Tibial artery (tissue), 4 donors: ENCODE measurements at regions not wholly inside any gene's neighbourhood (a gene's known extent, or its start where the extent isn't known, plus 50 kb on each side); places are given as distances from the start of the nearest gene placed in this dataset.

Experiments used
- DNase-seq, 2 donors: peaks; one replicate each; pipeline ENCODE4 v3.0.0-alpha.2; 2019
- H3K27ac ChIP-seq, 2 donors: fragments of 200-600 bp; sonication (generic) in 1 of 2; 1 replicate in 1 of 2; 2 replicates in 1 of 2; pipeline ENCODE4 v1.5.1; 2018 to 2019; ENCODE audit warnings: mild to moderate bottlenecking in 1 of 2
- H3K27me3 ChIP-seq, 2 donors: fragments of 200-600 bp; sonication (generic) in 1 of 2; one replicate each; pipeline versions ENCODE4 v1.5.1 to v1.6.0; 2016 to 2019
- H3K36me3 ChIP-seq, 3 donors: fragments of 200-600 bp; sonication (generic) in 2 of 3; one replicate each; pipeline ENCODE4 v1.5.1; 2016 to 2019; ENCODE audit warnings: mild to moderate bottlenecking in 2 of 3
- H3K4me1 ChIP-seq, 4 donors: fragments of 200-600 bp; sonication (generic) in 2 of 4; 1 replicate in 3 of 4; 2 replicates in 1 of 4; pipeline ENCODE4 v1.5.1; 2016 to 2019
- H3K4me3 ChIP-seq, 2 donors: fragments of 200-600 bp; sonication (generic) in 1 of 2; 1 replicate in 1 of 2; 2 replicates in 1 of 2; pipeline ENCODE4 v1.5.1; 2018 to 2019; ENCODE audit warnings: mild to moderate bottlenecking in 2 of 2
- H3K9me3 ChIP-seq, 3 donors: fragments of 200-600 bp; sonication (generic) in 1 of 3; one replicate each; pipeline ENCODE4 v1.5.1; 2016 to 2019
- intact Hi-C: fragments of 100-400 bp; cut with DNase I; formaldehyde crosslinking; loops from one replicate; pipeline ENCODE4 v1.15.0; 2023; ENCODE audit warnings: low total_unique reads
- TF ChIP-seq, protein P1 (sequence below), 2 experiments: fragments of 200-600 bp in 1 of 2; fragments of 450-650 bp in 1 of 2; IDR thresholded peaks; one replicate each; pipeline ENCODE4 v1.5.1; 2017 to 2019; ENCODE audit warnings: antibody characterized with exemption in 2 of 2, mild to moderate bottlenecking in 1 of 2, moderate library complexity in 1 of 2

DNA sequence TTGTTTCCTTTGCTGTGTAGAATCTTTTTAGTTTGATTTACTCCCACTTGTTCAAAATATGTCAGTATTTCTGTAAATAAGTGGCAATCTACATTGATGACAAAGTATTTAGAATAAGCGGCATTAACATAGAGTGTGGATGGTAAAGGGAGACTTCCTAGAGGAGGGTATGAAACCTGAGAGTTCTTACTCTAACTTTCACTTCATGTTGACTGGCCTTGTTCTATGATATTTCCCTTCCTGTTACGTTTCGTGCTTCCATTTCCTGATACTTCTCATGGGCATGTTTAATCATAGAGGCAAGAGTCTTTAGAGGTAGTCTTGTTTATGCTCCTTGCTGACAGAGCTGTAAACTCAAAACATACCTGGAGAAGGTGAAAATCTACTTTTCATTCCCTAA lies 408.9 kb downstream of the GLUD2 start:
- no peak for DNase-seq
- Histone ChIP-seq H3K4me1 (no peaks in the 10 kb centered on the region), H3K27me3 (no peaks in the 10 kb centered on the region), H3K27ac (no peak overlapping the region), H3K4me3 (no peak overlapping the region), H3K36me3 (no peaks in the 10 kb centered on the region), H3K9me3 (no peaks in the 10 kb centered on the region)
- TF ChIP-seq, protein P1, sequence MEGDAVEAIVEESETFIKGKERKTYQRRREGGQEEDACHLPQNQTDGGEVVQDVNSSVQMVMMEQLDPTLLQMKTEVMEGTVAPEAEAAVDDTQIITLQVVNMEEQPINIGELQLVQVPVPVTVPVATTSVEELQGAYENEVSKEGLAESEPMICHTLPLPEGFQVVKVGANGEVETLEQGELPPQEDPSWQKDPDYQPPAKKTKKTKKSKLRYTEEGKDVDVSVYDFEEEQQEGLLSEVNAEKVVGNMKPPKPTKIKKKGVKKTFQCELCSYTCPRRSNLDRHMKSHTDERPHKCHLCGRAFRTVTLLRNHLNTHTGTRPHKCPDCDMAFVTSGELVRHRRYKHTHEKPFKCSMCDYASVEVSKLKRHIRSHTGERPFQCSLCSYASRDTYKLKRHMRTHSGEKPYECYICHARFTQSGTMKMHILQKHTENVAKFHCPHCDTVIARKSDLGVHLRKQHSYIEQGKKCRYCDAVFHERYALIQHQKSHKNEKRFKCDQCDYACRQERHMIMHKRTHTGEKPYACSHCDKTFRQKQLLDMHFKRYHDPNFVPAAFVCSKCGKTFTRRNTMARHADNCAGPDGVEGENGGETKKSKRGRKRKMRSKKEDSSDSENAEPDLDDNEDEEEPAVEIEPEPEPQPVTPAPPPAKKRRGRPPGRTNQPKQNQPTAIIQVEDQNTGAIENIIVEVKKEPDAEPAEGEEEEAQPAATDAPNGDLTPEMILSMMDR (IDR thresholded peaks at IDR 0.05): no peak
- intact Hi-C loops: no loop called here

DNA sequence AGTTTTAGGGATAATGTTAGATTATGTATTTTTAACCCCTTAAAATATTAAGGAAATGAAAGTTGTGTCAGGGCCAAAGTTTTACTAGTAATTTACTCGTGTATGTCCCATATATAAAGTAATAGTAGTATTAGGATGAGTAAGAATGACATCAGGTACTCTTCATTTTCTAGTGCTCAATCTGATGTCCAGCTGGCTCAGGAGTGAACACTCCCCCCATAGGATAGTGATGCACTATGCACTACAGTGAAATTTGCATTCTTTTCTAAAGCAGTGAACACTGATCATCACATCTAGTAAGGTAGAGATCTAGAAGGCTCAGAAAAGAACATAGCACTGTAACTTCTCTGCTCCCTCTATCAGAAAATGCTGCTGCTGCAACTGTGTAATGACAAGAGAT lies 409.7 kb downstream of the GLUD2 start:
- intact Hi-C loops: no loop called here
- Histone ChIP-seq H3K9me3 (no peaks in the 10 kb centered on the region), H3K4me1 (no peaks in the 10 kb centered on the region), H3K27me3 (no peaks in the 10 kb centered on the region), H3K36me3 (no peaks in the 10 kb centered on the region), H3K27ac (no peak overlapping the region), H3K4me3 (no peak overlapping the region)
- TF ChIP-seq, protein P1 (IDR thresholded peaks at IDR 0.05): no peak
- no peak for DNase-seq

DNA sequence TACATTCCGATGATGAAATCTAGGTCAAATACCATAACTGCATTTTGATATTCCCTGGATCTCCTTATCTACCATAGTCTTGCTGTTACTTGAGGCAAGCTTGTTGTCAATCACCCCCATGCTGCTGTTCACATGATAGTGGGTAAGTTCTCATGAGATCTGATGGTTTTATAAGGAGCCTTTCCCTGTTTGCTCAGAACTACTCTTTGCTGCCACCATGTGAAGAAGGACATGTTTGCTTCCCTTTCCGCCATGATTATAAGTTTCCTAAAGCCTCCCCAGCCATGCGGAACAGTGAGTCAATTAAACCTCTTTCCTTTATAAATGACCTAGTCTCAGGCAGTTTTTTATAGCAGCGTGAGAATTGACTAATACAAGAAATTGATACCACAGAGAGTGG lies 432.0 kb downstream of the GLUD2 start:
- Histone ChIP-seq H3K4me1 (no peaks in the 10 kb centered on the region), H3K4me3 (no peak overlapping the region), H3K36me3 (no peaks in the 10 kb centered on the region), H3K9me3 (no peaks in the 10 kb centered on the region), H3K27me3 (no peaks in the 10 kb centered on the region), H3K27ac (no peak overlapping the region)
- TF ChIP-seq, protein P1 (IDR thresholded peaks at IDR 0.05): no peak
- no peak for DNase-seq
- intact Hi-C loops: no loop called here

DNA sequence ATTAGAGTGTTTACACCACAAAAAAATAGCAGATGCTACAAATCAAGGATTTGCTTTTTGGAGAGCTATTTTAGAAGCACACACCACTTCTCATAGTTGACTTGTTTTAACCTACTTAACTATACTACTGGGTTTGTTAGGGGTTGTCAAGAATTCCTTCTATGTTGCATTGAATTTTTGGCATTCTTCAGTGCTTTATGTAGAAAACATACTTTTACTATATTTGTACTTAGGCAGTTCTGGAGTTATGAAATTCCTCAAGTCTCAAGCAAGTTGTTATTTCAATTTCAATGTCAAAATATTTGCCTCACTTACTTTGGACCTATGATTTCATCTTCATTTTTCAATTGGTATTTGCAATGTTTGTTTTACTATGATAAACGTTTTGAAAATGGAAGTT lies 449.6 kb downstream of the GLUD2 start:
- H3K27me3 ChIP-seq: no peaks in the 10 kb centered on the region
- H3K4me3 ChIP-seq: no peak overlapping the region
- DNase-seq: no peak
- H3K9me3 ChIP-seq: no peaks in the 10 kb centered on the region
- H3K36me3 ChIP-seq: no peaks in the 10 kb centered on the region
- no peaks in the 10 kb centered on the region for H3K4me1 ChIP-seq
- H3K27ac ChIP-seq: no peak overlapping the region
- intact Hi-C loops: no loop called here
- TF ChIP-seq, protein P1 (IDR thresholded peaks at IDR 0.05): no peak

DNA sequence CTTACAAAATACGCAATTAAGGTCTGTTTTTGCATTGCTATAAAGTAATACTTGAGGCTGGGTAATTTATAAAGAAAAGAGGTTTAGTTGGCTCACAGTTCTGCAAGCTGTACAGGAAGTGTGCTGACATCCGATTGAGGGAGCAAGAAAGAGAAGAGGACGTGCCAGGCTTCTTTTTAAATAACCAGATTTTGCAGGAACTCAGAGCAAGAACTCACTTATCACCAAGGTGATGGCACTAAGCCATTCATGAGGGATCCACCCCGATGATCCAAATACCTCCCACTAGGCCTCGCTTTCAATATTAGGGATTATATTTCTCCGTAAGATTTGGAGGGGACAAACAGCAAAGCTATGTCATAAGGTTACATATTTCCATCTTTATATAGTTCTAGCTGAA lies 456.7 kb downstream of the GLUD2 start:
- H3K4me3 ChIP-seq: no peak overlapping the region
- DNase-seq: no peak
- no peak overlapping the region for H3K27ac ChIP-seq
- no peaks in the 10 kb centered on the region for H3K9me3 ChIP-seq
- H3K27me3 ChIP-seq: no peaks in the 10 kb centered on the region
- no peaks in the 10 kb centered on the region for H3K36me3 ChIP-seq
- TF ChIP-seq, protein P1 (IDR thresholded peaks at IDR 0.05): no peak
- H3K4me1 ChIP-seq: no peaks in the 10 kb centered on the region
- intact Hi-C loops: no loop called here

DNA sequence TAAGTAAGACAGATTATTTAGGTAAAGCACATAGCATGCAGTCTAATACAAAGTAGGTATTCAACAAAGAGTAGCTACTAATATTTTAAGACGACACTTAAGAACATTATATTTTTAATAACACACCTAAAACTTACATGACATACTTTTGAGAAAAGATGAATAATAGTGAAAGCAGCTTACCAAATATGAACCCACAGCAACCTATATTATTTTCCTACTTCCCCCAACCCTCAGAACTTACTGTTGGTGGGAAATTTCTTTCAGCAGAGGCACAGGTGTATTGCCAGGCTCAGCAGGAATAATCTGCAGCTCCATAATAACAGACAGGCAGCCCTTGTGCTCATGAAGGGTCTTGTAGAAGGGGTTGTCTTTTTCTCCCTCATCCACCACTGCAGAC lies 498.9 kb downstream of the GLUD2 start:
- DNase-seq: no peak
- intact Hi-C loops: no loop called here
- Histone ChIP-seq H3K27me3 (no peaks in the 10 kb centered on the region), H3K9me3 (peaks cover 0 to 16% (median 0%) of the 10 kb centered on the region in 3 donors), H3K4me1 (no peaks in the 10 kb centered on the region), H3K36me3 (no peaks in the 10 kb centered on the region), H3K4me3 (no peak overlapping the region), H3K27ac (no peak overlapping the region)
- TF ChIP-seq, protein P1 (IDR thresholded peaks at IDR 0.05): no peak
